HG03066 (cell line): ENCODE measurements at regions not wholly inside any gene's neighbourhood (a gene's known extent, or its start where the extent isn't known, plus 50 kb on each side); places are given as distances from the start of the nearest gene placed in this dataset.

Experiments
- ATAC-seq: cut with Tn5 transposase; IDR thresholded peaks from one replicate; pipeline ENCODE4 v1.9.1; 2021; ENCODE audit warnings: low read depth; ENCODE audit not compliant: unreplicated experiment

DNA sequence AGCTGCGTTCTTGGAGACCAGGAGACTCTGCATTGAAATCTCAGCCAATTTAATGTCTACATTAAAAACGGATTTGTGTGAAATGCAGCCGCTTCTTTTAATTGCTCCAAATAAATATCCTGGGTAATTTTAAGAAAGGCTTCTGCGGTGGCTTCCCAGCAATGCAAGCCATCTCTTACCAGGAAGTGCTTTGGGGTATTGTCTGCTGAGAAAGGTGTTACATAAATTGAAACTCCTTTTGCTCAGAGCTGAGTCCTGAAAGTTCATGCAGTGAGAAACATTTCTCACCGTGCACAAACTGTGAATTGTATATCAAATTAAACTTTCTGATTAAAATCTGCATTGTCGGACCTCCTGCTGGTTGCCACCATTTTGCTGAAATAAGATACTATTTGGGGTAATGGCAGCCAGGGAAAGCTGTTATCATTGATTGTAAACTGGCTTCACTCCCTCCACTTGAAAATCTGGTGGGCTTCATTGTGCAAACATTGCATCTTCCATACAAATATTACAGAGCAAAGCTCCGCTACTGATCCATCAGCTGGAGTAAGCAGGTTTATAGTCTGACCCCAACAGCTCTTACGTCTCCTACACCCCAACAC lies 59.5 kb downstream of the ZIC5 start:
- no peak for ATAC-seq

DNA sequence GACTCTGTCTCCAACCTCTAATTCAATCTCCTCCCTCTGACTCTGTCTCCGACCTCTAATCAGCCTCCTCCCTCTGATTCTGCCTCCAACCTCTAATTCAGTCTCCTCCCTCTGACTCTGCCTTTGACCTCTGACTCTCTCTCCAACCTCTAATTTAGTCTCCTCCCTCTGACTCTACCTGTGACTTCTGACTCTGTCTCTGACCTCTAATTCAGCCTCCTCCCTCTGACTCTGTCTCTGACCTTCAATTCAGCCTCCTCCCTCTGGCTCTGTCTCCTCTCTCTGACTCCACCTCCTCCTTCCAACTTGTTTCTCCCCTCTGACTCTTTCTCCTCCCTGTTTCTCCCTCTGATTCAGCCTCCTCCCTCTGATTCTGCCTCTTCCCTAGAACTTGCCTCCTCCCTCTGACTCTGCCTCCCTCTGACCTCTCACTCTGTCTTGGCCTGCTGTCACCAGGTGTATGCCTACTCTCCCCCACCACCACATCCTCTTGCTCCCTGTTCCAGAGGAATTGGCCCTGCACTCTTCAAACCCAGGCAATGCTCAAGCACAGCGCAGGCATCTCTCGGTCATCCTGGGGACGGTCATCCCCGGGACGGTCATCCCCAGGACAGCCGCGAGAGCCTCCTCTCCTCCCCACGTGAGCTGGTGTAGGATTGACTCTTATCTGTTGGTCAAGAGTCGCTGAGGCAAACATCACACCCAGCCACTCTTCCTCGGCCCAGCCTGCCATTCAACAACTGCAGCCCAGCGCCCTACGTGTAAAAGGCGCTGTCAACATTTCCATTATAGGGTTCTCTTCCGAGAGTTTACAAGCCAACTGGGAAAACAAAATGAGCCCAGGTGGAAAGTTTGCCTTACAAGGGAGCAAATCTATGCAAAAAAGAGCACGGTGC lies 60.2 kb downstream of the ZIC5 start:
- no peak for ATAC-seq

DNA sequence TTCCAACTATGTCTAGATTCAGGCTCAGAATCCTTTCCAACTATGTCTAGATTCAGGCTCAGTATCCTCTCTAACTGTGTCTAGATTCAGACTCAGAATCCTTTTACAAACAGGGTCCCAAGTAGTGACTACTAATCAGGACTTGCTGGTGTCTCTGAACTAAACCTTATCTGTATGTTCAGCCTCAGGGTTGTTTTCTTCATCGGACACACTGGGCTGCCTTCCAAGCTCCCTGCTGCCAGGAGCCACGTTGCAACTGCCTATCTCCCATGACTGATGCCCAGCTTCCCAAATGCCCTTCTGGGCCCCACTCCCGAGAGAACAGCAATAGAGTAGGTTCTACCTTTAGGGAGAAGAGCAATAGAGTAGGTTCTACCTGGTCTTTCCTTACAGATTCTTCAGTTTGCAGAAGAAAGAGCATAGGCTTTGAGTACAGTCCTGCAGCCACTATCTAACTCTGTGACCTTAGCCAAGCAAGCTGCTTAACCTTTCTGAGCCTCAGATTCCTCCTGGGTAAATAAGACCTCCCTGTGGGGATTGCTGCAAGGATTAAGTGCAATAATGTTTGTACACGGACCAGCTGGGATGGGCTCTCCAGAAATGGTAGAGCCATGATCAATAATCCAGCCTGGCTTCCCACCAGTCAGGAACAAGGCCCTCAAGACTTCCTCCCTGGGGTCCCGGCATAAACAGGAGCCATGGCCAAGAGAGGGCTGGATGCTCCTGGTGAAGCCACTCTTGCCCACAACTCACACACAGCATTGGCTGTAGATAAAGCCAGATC lies 61.5 kb downstream of the ZIC5 start:
- no peak for ATAC-seq

GRCh38 chr13:99909097-99909835 lies 62.3 kb downstream of the ZIC5 start:
- ATAC-seq, result no peak

DNA sequence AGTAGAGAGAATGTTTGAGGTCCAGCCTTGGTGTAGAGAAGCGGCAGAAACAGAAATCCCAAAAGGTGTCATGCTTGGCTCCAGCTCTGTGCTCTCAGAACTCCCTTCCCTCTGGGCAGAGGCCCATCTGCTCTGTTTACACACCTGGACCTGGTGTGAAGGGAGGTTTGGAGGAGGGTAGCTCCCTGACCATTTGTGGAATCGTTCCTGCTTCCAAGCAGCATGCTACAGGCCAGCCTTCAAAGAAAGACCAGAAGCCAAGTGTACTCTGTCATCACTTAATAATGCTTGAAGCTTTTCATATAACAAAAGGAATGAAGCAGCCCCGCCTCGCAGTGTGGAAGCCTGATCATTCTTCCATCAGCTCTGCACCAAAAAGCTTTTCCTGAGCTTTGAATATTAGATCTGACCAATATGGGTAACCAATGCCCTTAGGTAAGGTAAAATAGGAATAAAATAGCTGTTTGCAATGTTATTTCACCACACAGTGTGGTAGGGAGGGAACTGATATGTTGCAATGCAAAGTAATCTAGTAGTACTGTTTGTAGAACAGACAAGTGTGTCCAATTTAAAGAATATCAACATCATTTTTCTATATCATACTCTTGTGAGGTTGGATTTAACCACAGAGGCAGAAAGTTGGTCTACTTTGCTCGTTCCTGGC lies 63.3 kb downstream of the ZIC5 start:
- no peak for ATAC-seq

- ATAC-seq, result no peak
These were observed 63.9 kb downstream of the ZIC5 start for GRCh38 chr13:99907627-99908026.

DNA sequence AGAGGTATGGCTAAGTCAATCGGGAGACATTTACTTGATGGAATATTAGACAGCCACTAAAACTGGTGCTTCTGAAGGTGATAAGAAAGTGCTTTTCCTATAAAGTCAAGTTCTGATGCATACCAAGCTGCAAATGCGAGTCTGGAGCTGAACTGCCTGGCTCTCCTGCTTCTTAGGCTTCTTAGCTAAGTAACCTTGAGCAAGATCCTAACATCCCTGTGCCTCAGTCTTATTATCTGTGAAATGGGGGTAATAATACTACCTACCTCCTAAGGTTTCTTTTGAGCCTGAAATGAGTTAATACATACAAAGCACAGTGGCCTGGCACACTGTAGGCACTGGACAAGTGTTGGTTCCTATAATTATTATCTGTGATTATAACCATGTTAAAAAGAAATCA lies 64.5 kb downstream of the ZIC5 start:
- ATAC-seq, result no peak

DNA sequence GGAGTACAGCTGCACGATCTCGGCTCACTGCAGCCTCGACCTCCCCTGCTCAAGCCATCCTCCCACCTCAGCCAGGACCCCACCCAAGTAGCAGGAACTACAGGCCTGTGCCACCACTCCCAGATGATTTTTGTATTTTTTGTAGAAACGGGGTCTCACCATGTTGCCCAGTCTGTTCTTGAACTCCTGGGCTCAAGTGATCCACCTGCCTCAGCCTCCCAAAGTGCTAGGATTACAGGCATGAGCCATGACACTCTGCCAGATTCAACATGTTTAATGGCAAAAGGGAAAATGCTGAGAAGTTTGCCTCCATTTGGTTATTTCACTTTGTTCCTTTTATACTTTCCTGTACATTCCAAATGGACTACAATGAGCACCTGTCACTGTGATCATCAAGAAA lies 65.8 kb downstream of the ZIC5 start:
- ATAC-seq, result no peak

DNA sequence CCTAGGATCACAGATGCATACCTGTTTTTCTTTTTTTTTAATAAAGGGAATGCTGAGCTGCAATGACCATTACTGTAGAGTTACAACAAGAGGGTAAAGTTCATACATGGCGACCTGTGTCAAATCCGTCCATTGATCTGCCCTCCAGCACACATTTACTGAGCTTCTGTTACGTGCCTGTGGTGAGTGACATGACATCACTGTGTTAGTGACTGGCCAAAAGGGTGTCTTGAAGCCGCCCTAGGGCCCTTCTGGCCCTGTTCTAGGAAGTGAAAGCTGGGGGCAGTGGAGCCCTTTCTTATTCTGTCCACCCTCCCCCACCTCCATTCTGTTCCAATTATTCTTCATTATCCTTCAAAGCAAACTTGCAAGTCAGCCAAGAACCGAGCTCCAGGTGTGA lies 66.3 kb downstream of the ZIC5 start:
- no peak for ATAC-seq

DNA sequence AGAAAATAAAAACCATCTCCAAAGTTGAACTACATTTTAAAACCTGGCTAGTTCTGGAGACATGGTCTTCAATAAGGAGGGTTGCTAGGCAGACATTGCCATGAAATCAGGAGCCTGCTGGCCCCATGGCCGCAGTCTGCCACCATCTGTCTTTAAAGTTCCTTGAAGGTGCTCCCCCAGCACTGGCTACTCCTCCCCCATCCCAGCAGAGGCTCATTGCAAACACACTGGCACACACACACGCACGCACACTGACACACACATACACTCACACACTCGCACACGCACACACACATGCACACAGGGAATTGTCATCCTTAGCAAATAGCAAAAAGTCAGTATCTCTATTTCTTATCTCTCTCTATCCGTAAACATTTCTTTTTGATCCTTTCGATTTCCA lies 68.4 kb downstream of the ZIC5 start:
- ATAC-seq, result no peak

GRCh38 chr13:99902657-99903056 lies 68.9 kb downstream of the ZIC5 start:
- ATAC-seq, result no peak

DNA sequence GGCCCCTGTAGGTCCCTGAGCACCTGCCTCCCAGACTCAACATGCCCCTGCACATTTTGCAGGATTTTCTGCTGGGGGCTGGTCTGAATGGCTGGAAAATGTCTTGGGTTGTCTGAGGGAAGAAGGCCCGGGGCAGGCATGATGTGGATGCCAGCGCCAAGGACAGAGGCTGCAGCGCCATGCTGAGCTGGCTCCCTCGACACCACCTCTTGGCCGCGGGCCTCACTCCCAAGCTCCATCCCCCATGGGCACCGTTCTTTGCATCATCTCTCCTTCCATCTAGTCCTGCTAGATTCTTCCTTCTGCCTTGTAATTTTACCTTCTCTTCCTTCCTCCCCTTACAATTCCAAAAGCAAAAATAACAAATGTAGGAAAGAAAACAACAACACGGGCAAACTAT lies 70.6 kb downstream of the ZIC5 start:
- no peak for ATAC-seq

GRCh38 chr13:99898421-99898820 lies 73.1 kb downstream of the ZIC5 start:
- ATAC-seq, result no peak

- ATAC-seq, result no peak
These were observed 74.5 kb downstream of the ZIC5 start for GRCh38 chr13:99897076-99897440.

GRCh38 chr13:99896369-99897075 lies 75.0 kb downstream of the ZIC5 start:
- ATAC-seq, result no peak

DNA sequence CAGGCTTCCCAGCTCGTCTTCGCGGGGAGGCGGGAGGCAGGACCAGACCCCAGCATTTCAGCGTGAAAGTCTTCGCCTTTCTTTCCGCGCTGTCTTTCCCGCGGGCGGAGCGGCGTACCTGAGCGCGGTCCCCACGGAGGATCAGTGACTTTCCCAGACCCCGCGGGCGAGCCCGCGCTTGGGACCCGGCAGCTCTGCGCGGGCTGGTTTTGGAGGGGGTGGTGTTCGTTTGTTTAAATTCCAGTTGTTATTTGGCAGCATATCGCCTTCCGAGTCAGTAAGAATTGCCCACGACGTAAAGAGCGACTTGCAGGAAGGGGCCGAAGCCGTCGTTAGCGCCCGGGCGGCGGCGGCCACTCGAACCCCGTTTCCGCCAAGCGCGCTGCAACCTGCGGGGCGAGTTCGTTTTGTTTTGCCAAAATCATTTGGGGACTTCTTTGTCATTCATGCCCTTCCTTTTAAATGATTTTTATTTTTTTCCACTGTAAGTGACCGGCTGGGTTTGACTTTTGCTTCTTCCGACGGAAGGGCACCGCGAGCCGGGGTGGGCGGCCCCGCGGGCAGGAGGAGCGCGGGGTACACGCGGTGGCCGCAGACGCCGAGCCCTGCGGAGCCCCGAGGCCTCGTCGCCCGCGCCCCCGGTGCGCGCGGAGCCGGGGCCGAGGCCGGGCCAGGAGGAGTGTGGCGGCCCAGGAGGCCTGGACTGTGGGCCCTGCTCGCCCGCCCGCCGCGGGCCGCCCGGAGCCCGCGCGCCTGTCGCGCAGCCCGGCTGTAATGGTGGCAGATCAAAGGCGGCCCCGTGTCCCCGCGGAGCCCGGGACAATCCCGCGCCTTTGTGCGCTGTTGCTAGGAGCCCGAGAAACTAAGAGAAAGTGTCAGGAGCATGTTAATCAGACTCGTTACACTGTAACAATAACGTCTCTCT lies 75.9 kb downstream of the ZIC5 start:
- ATAC-seq, result no peak

DNA sequence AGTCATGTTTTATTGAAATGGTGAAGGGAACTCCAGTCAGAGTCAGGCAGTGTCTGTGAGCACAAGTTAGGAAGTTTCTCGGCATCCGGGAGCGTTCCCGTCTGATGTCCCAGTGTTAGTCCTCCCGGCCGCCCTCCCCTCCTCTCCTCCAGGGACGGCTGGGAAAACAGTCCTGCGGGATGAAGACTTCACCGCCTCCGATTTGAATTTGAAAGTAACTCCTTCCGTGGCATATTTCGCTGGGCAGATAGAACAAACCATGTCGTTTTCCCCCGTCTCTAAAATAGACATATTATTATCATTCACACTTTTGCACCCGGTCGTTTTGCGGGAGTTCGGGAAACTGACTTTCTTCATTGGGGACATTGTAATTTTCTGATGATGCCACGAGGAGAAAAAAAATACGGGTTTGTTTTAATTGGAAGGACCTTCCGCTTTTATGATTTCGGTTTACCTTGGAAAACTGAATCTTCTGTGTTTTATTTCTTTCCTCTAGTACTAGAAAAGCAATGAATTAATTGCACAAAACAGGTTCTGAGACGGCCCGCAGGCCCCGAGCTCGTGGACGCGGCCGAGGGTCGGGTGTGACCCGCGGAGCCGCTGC lies 76.6 kb downstream of the ZIC5 start:
- no peak for ATAC-seq

- ATAC-seq, result no peak
These were observed 77.3 kb downstream of the ZIC5 start for GRCh38 chr13:99894105-99894839.
